ENCODE measurements at regions not wholly inside any gene's neighbourhood (a gene's known extent, or its start where the extent isn't known, plus 50 kb on each side); places are given as distances from the start of the nearest gene placed in this dataset.

DNA sequence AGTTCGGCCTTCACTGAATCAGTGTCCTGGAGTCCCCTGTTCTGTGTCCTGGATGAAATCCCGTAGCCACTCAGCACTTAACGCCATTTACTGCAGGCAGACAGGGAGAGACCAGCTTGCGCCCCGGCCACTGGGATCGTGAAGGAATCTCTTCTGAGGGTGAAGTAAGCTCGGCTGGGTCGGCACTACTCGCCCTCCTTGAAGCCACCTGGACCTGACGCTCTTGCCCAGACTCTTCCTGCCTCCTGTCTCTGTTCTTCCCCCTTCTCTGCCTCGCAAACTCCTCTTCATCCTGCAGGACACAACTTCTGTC, 99.9 kb upstream of the ZBTB40 start:
- H3K4me3 ChIP-seq (ENCODE audit: low read depth, low read length), result no peak overlapping the region
- no peak for TF ChIP-seq CTCF (IDR thresholded peaks at IDR 0.05; ENCODE audit: low read depth, low read length, missing control alignments)
- DNase-seq (ENCODE audit: low read depth), result no peak

DNA sequence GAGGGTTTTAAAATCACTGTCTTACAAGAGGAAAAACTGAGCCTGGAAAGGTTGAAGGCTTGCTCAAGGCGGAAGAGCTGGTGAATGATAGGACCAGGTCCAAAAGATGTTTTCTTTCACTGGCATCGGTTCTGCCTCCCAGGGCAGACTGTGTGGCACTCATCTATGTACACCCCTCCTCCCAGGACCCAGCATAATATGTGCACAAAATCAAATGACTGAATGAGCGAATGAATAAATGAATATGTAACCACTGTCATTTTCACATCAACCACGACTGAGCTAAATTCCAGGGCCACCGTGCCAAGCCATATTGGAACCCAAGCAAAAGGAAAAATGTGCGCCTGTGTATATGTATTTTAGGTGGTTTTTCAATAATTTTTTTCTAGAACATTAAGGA, 99.3 kb upstream of the ZBTB40 start:
- DNase-seq (ENCODE audit: low read depth), result no peak
- H3K4me3 ChIP-seq (ENCODE audit: low read depth, low read length), result no peak overlapping the region
- TF ChIP-seq CTCF (IDR thresholded peaks at IDR 0.05; ENCODE audit: low read depth, low read length, missing control alignments), result no peak

DNA sequence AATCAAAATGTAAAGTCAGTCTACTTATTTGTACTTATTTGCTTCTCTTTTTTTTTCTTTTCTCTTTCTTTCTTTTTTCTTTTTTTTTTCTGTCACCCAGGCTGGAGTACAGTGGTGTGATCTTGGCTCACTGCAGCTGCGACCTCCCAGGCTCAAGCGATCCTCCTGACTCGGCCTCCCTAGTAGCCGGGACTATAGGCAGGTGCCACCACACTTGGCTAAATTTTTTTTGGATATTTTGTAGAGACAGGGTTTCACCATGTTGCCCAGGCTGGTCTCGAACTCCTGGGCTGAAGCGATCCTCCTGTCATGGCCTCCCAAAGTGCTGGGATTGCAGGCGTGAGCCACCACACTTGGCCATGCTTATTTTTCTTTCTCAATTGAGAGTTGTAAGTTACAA, 98.8 kb upstream of the ZBTB40 start:
- DNase-seq (ENCODE audit: low read depth), result no peak
- H3K4me3 ChIP-seq (ENCODE audit: low read depth, low read length), result no peak overlapping the region
- no peak for TF ChIP-seq CTCF (IDR thresholded peaks at IDR 0.05; ENCODE audit: low read depth, low read length, missing control alignments)

GRCh38 chr1:22359427-22359826, 92.2 kb upstream of the ZBTB40 start:
- DNase-seq (ENCODE audit: low read depth), result no peak
- no peak for TF ChIP-seq CTCF (IDR thresholded peaks at IDR 0.05; ENCODE audit: low read depth, low read length, missing control alignments)
- no peak overlapping the region for H3K4me3 ChIP-seq (ENCODE audit: low read depth, low read length)

DNA sequence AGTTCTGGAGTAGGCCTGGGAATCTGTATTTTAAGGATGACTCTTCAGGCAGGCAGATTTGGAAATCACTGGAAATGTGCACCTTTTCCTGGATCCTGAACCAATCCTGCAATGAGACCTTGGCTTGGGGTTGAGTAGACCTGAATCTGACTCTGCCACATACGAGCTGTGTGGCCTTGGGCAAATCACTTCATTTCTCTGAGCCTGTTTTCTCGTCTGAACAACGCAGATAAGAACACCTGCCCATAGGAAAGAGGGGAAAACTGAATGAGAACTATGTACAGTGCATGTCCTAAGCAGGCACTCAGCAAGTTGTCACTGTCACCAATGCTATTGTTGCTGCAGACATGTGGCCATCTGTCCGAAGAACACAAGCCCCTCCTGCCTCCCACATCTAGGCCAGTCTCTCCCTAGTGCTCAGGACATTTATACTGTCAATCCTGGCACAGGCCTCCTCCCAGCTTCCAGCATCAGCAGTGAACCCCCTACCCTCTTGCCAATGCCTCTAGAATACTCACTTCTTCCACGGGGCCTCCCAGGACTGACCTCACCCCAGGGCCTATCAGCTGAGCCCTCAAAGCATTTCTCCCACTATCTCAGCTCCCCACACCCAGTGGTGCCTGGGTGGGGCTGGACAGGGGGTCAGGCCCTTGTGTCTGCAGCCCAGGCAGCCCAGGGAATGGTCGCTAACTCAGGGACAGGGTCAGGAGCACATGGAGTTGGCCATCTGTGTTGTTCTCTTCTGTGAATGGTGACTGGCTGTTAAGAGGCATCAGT, 88.8 kb upstream of the ZBTB40 start:
- no peak for TF ChIP-seq CTCF (IDR thresholded peaks at IDR 0.05; ENCODE audit: low read depth, low read length, missing control alignments)
- DNase-seq (ENCODE audit: low read depth), result no peak
- no peak overlapping the region for H3K4me3 ChIP-seq (ENCODE audit: low read depth, low read length)

DNA sequence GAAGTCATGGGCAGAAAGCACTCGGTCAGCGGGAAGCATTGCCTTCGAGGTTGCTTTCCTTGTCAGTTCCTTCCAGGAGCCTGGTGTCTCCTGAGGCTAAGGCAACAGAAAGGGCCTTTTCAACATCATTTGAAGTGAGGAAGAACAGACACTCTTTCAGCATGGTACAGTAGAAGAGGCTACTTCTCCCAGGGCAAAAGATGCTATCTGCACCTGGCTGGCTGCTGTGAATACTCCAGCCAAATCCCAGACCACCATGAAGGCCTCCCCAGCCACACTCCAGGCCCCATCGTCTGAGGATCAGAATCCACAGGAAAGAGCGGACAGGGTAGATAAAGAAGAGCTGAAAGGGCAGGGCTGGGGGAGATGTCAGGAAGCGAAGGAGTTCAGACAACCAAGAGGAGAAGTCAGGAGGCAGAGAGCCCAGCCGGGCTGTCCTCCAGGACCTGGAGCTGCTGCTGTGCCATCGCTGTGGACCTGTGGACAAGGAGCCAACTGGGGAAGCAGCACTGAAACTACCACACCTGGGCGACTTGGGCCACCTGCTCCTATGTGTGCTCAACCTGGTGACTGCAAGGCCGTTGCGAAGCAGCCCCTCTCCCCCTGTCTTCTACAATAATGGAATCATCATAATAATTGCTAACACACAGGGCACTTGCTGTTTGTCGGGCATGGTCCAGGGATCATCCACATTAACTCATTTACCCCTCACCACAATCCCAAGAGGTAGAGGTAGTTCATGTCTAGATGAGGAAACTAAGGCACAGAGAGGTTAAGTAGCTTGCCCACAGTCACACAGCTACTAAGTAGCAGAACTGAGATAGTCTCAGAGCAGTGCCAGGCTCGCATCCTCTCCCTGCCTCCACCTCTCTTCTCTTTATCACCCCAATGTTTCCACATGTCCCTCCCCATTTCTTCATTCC, 88.0 kb upstream of the ZBTB40 start:
- TF ChIP-seq CTCF (IDR thresholded peaks at IDR 0.05; ENCODE audit: low read depth, low read length, missing control alignments), result no peak
- no peak for DNase-seq (ENCODE audit: low read depth)
- no peak overlapping the region for H3K4me3 ChIP-seq (ENCODE audit: low read depth, low read length)
